ENCODE measurements at regions not wholly inside any gene's neighbourhood (a gene's known extent, or its start where the extent isn't known, plus 50 kb on each side); places are given as distances from the start of the nearest gene placed in this dataset.

- no peak for TF ChIP-seq CTCF (IDR thresholded peaks at IDR 0.05; ENCODE audit: extremely low read depth, low read depth, low read length)
- H4K20me1 ChIP-seq (ENCODE audit: insufficient read depth, low read length), result no peaks in the 10 kb centered on the region
- no peaks in the 10 kb centered on the region for H3K79me2 ChIP-seq (ENCODE audit: insufficient read depth, low read length)
Observed at GRCh38 chr1:239823852-239824251, 267.8 kb upstream of the FMN2 start.

GRCh38 chr1:239826211-239826610 lies 265.5 kb upstream of the FMN2 start:
- DNase-seq (ENCODE audit: insufficient read length, low spot score, missing footprints), result no peak
- H3K4me2 ChIP-seq (ENCODE audit: insufficient read depth, low read length), result no peak overlapping the region
- H3K27me3 ChIP-seq (ENCODE audit: insufficient read depth, low read length), result no peaks in the 10 kb centered on the region
- H4K20me1 ChIP-seq (ENCODE audit: insufficient read depth, low read length), result no peaks in the 10 kb centered on the region
- no peak overlapping the region for H2AFZ ChIP-seq (ENCODE audit: low read length)
- H3K79me2 ChIP-seq (ENCODE audit: insufficient read depth, low read length), result no peaks in the 10 kb centered on the region
- H3K9me3 ChIP-seq (ENCODE audit: low read depth, low read length), result no peaks in the 10 kb centered on the region
- H3K4me1 ChIP-seq (ENCODE audit: insufficient read depth, low read length), result no peaks in the 10 kb centered on the region
- no peak for TF ChIP-seq CTCF (IDR thresholded peaks at IDR 0.05; ENCODE audit: extremely low read depth, low read depth, low read length)
- no peak overlapping the region for H3K4me3 ChIP-seq (ENCODE audit: insufficient read depth, low read length)
- no peak overlapping the region for H3K27ac ChIP-seq (ENCODE audit: low read depth, low read length)
- H3K36me3 ChIP-seq (ENCODE audit: insufficient read depth, low read length), result no peaks in the 10 kb centered on the region

More at GRCh38 chr1:239823852-239824251, 267.8 kb upstream of the FMN2 start:
- Histone ChIP-seq H3K4me3 (ENCODE audit: insufficient read depth, low read length) (no peak overlapping the region), H3K36me3 (ENCODE audit: insufficient read depth, low read length) (no peaks in the 10 kb centered on the region), H3K4me1 (ENCODE audit: insufficient read depth, low read length) (no peaks in the 10 kb centered on the region), H3K27ac (ENCODE audit: low read depth, low read length) (no peak overlapping the region), H3K27me3 (ENCODE audit: insufficient read depth, low read length) (no peaks in the 10 kb centered on the region), H2AFZ (ENCODE audit: low read length) (no peak overlapping the region), H3K9me3 (ENCODE audit: low read depth, low read length) (no peaks in the 10 kb centered on the region), H3K4me2 (ENCODE audit: insufficient read depth, low read length) (no peak overlapping the region)
- DNase-seq (ENCODE audit: insufficient read length, low spot score, missing footprints), result no peak

GRCh38 chr1:239826736-239827135 lies 264.9 kb upstream of the FMN2 start:
- Histone ChIP-seq H3K27me3 (ENCODE audit: insufficient read depth, low read length) (no peaks in the 10 kb centered on the region), H3K4me1 (ENCODE audit: insufficient read depth, low read length) (no peaks in the 10 kb centered on the region), H3K9me3 (ENCODE audit: low read depth, low read length) (no peaks in the 10 kb centered on the region), H3K27ac (ENCODE audit: low read depth, low read length) (no peak overlapping the region), H2AFZ (ENCODE audit: low read length) (no peak overlapping the region), H3K36me3 (ENCODE audit: insufficient read depth, low read length) (no peaks in the 10 kb centered on the region), H3K4me3 (ENCODE audit: insufficient read depth, low read length) (no peak overlapping the region), H3K4me2 (ENCODE audit: insufficient read depth, low read length) (no peak overlapping the region), H4K20me1 (ENCODE audit: insufficient read depth, low read length) (no peaks in the 10 kb centered on the region), H3K79me2 (ENCODE audit: insufficient read depth, low read length) (no peaks in the 10 kb centered on the region)
- no peak for TF ChIP-seq CTCF (IDR thresholded peaks at IDR 0.05; ENCODE audit: extremely low read depth, low read depth, low read length)
- DNase-seq (ENCODE audit: insufficient read length, low spot score, missing footprints), result no peak

GRCh38 chr1:239829535-239829934 lies 262.1 kb upstream of the FMN2 start:
- H3K36me3 ChIP-seq (ENCODE audit: insufficient read depth, low read length), result no peaks in the 10 kb centered on the region
- no peak overlapping the region for H2AFZ ChIP-seq (ENCODE audit: low read length)
- H3K4me2 ChIP-seq (ENCODE audit: insufficient read depth, low read length), result no peak overlapping the region
- no peaks in the 10 kb centered on the region for H3K27me3 ChIP-seq (ENCODE audit: insufficient read depth, low read length)
- H4K20me1 ChIP-seq (ENCODE audit: insufficient read depth, low read length), result no peaks in the 10 kb centered on the region
- H3K4me1 ChIP-seq (ENCODE audit: insufficient read depth, low read length), result no peaks in the 10 kb centered on the region
- no peaks in the 10 kb centered on the region for H3K9me3 ChIP-seq (ENCODE audit: low read depth, low read length)
- H3K79me2 ChIP-seq (ENCODE audit: insufficient read depth, low read length), result no peaks in the 10 kb centered on the region
- no peak for DNase-seq (ENCODE audit: insufficient read length, low spot score, missing footprints)
- TF ChIP-seq CTCF (IDR thresholded peaks at IDR 0.05; ENCODE audit: extremely low read depth, low read depth, low read length), result no peak
- H3K27ac ChIP-seq (ENCODE audit: low read depth, low read length), result no peak overlapping the region
- no peak overlapping the region for H3K4me3 ChIP-seq (ENCODE audit: insufficient read depth, low read length)

All from osteoblast (primary cell).